ENCODE measurements at regions not wholly inside any gene's neighbourhood (a gene's known extent, or its start where the extent isn't known, plus 50 kb on each side); places are given as distances from the start of the nearest gene placed in this dataset.

- no peak for TF ChIP-seq CTCF (IDR thresholded peaks at IDR 0.05; ENCODE audit: low read depth, low read length, missing control alignments)
- H3K27me3 ChIP-seq (replicated peaks): no peaks in the 10 kb centered on the region
- no peak for DNase-seq
- H3K36me3 ChIP-seq (replicated peaks): no peaks in the 10 kb centered on the region
- H3K27ac ChIP-seq: no peak overlapping the region
- no peak overlapping the region for H3K4me3 ChIP-seq (ENCODE audit: low read depth, low read length)
- in situ Hi-C loops (cut with HindIII; ENCODE audit: low pct_ligation_motif_present, low sequenced_read_pairs): no loop called here
Observed at GRCh38 chr13:37392389-37392788, 206.2 kb downstream of the POSTN start.

- H3K4me3 ChIP-seq (ENCODE audit: low read depth, low read length): no peak overlapping the region
- in situ Hi-C loops (cut with HindIII; ENCODE audit: low pct_ligation_motif_present, low sequenced_read_pairs): no loop called here
- no peak for TF ChIP-seq CTCF (IDR thresholded peaks at IDR 0.05; ENCODE audit: low read depth, low read length, missing control alignments)
- H3K36me3 ChIP-seq (replicated peaks): no peaks in the 10 kb centered on the region
- H3K27ac ChIP-seq: no peak overlapping the region
- H3K27me3 ChIP-seq (replicated peaks): no peaks in the 10 kb centered on the region
- no peak for DNase-seq
Observed at GRCh38 chr13:37390735-37391134, 207.8 kb downstream of the POSTN start.

GRCh38 chr13:37385956-37386670 is 212.5 kb downstream of the POSTN start:
- in situ Hi-C loops (cut with HindIII; ENCODE audit: low pct_ligation_motif_present, low sequenced_read_pairs): no loop called here
- TF ChIP-seq CTCF (IDR thresholded peaks at IDR 0.05; ENCODE audit: low read depth, low read length, missing control alignments): no peak
- H3K4me3 ChIP-seq (ENCODE audit: low read depth, low read length): no peak overlapping the region

GRCh38 chr13:37385248-37385647 is 213.3 kb downstream of the POSTN start:
- DNase-seq: no peak
- no peak overlapping the region for H3K4me3 ChIP-seq (ENCODE audit: low read depth, low read length)
- no peaks in the 10 kb centered on the region for H3K36me3 ChIP-seq (replicated peaks)
- in situ Hi-C loops (cut with HindIII; ENCODE audit: low pct_ligation_motif_present, low sequenced_read_pairs): no loop called here
- TF ChIP-seq CTCF (IDR thresholded peaks at IDR 0.05; ENCODE audit: low read depth, low read length, missing control alignments): no peak
- H3K27ac ChIP-seq: no peak overlapping the region
- no peaks in the 10 kb centered on the region for H3K27me3 ChIP-seq (replicated peaks)

More at GRCh38 chr13:37385956-37386670, 212.5 kb downstream of the POSTN start:
- Histone ChIP-seq H3K27me3 (replicated peaks) (no peaks in the 10 kb centered on the region), H3K27ac (no peak overlapping the region), H3K36me3 (replicated peaks) (no peaks in the 10 kb centered on the region)
- no peak for DNase-seq

- H3K27ac ChIP-seq: peak overlapping the region; percentile 57
- no peak for DNase-seq
- H3K36me3 ChIP-seq (replicated peaks): no peaks in the 10 kb centered on the region
- TF ChIP-seq CTCF (IDR thresholded peaks at IDR 0.05; ENCODE audit: low read depth, low read length, missing control alignments): no peak
- in situ Hi-C loops (cut with HindIII; ENCODE audit: low pct_ligation_motif_present, low sequenced_read_pairs): no loop called here
- no peak overlapping the region for H3K4me3 ChIP-seq (ENCODE audit: low read depth, low read length)
- H3K27me3 ChIP-seq (replicated peaks): no peaks in the 10 kb centered on the region
Observed at GRCh38 chr13:37383856-37384370, 214.7 kb downstream of the POSTN start.

- H3K27ac ChIP-seq: peak overlapping the region; percentile 57
- no peaks in the 10 kb centered on the region for H3K36me3 ChIP-seq (replicated peaks)
- TF ChIP-seq CTCF (IDR thresholded peaks at IDR 0.05; ENCODE audit: low read depth, low read length, missing control alignments): no peak
- peak; percentile 24 for DNase-seq
- no peak overlapping the region for H3K4me3 ChIP-seq (ENCODE audit: low read depth, low read length)
- in situ Hi-C loops (cut with HindIII; ENCODE audit: low pct_ligation_motif_present, low sequenced_read_pairs): no loop called here
- H3K27me3 ChIP-seq (replicated peaks): no peaks in the 10 kb centered on the region
Observed at GRCh38 chr13:37383046-37383445, 215.5 kb downstream of the POSTN start.

All from brain microvascular endothelial cell (primary cell).